Fibroblast of villous mesenchyme (primary cell): ENCODE measurements at regions not wholly inside any gene's neighbourhood (a gene's known extent, or its start where the extent isn't known, plus 50 kb on each side); places are given as distances from the start of the nearest gene placed in this dataset.

Experiments used
- DNase-seq: peaks from one replicate; pipeline ENCODE4 v3.0.0-alpha.2; 2010; ENCODE audit warnings: low read depth
- H3K4me3 ChIP-seq: 2 replicates; pipeline ENCODE4 v1.5.1; 2011; ENCODE audit warnings: low read depth, mild to moderate bottlenecking, low read length
- CTCF ChIP-seq: IDR thresholded peaks from 2 replicates; pipeline ENCODE4 v1.5.1; 2012; ENCODE audit warnings: low read depth, mild to moderate bottlenecking, low read length; ENCODE audit not compliant: insufficient read depth

DNA sequence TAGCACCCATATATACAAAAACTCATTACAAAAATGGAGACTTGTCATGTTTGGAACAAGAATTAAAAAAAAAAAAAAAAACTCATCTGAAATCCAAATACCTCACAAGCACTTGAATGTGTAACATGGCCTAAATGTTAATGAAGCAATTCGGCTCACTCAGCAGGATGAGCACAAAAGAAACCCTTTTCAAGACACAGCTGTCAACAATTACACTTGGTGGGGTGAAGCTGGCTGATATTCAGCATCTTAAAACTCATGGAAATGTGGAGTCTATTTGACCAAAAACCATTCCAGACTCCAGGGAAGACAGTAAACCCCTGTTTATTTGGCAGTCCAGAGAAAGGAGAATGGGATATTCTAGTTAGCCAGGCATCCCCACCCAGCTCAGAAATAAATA, 205.4 kb upstream of the TSC22D2 start:
- TF ChIP-seq CTCF, result no peak
- no peak for DNase-seq

DNA sequence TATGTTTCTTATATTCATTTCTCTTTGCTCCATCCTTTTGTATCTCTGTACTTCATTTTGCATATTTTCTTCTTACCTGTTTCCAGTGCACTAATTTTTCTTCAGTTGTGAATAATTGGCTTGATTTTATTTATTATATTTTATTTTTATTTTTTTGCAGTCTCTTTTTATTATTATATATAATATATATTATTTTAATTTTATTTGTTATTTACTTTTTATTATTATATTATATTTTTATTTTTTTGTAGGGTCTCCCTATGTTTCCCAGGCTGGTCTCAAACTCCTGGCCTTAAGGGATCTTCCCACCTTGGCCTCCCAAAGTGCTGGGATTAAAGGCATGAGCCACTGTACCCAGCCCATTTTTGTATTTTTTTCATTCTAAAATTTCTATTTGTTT, 213.1 kb upstream of the TSC22D2 start:
- TF ChIP-seq CTCF, result no peak
- no peak for DNase-seq
- no peak overlapping the region for H3K4me3 ChIP-seq

More for the DNA sequence above, 205.4 kb upstream of the TSC22D2 start:
- no peak overlapping the region for H3K4me3 ChIP-seq

- no peak overlapping the region for H3K4me3 ChIP-seq
- TF ChIP-seq CTCF, result no peak
- no peak for DNase-seq
Observed at GRCh38 chr3:150194513-150194912, 213.6 kb upstream of the TSC22D2 start.

DNA sequence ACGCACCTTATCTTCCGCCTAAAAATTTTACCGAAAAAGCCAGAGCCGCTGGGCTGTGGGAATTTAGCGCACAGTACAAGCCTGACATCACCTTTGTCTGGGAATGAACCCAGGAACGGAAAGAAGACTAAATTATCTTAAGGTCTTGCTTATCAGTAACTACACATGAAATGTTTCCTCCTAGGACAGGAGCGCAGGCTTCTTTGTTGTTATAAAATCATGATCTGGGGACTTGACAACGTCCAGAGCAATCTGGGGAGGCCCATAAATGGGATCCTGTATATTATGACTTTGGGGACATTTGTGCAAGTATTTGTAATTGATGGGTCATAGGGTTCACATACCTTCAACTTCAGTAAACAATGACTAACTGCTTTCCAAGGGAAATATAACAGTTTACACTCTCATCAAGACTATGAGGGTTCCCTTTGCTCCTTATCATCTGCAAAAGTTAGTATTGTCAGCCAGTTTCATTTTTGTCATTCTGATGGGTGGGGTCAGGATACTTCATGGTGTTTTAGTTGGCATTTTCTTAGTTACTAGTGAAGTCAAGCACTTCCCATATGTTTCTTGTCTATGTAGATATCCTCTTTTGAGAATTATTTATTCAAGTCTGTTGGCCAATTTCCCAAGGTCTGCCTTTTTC, 213.9 kb upstream of the PFN2 start:
- no peak for DNase-seq
- no peak for TF ChIP-seq CTCF
- peak overlapping the region; percentile 45 for H3K4me3 ChIP-seq

DNA sequence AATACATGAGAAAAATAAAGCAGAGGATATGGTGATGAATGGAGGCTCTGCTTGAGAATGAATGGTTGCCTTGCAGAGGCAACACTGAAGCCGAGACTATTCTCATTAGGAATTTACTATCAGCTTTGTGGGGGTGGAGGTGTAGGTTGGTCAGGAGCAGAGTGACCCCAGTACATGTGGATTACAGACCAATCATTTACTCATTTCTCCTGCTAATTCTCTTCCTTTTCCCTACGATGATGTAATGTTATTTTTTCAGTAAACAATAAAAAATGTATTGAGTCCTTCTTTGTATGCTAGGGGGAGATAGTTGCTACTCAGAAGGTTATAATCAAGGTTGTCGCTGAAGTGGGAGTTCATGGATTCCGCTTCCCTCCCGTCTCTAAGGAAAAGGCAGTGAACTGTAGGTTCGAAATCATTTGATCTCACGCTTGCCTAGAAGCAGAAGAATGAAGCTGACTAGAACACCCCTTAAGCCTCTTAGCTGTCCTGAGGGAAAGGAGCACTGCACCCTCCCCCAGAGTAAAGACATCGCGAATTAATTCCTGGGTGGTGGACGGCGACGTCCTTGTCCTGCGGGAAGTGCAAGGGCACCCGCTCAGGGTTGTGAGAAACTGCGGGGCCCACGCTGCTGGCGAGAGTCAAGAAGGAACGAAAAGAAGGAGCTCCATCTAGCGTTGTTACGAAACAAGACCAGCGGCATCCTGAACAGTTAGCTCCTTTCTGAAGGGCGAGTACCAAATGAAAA, 213.2 kb upstream of the PFN2 start:
- peak overlapping the region; percentile 45 for H3K4me3 ChIP-seq
- peak; percentile 80 for DNase-seq
- peak; percentile 71 for TF ChIP-seq CTCF

GRCh38 chr3:150180334-150180733, 209.6 kb upstream of the PFN2 start:
- no peak overlapping the region for H3K4me3 ChIP-seq
- no peak for TF ChIP-seq CTCF
- DNase-seq, result peak; percentile 79

DNA sequence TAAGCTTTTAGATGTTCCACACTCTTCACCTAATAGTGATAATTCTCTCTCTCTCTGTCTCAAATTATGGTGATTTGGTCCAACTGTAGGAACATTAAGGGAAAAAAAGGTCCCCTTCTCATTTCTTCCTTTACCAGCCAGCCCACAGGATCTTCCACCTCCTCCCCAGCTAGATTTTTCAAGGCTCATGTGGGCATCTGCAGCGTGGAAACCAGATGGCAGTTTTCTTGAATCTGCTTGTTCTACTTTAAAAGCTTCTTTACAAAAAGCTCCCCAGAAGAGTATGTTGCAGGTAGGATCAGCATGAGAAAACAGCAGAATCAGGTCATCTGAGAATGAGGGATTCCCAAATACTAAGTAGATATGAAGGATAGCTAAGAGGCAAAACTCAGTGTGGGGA, 208.6 kb upstream of the PFN2 start:
- no peak for DNase-seq
- no peak for TF ChIP-seq CTCF
- no peak overlapping the region for H3K4me3 ChIP-seq
